ENCODE measurements at regions not wholly inside any gene's neighbourhood (a gene's known extent, or its start where the extent isn't known, plus 50 kb on each side); places are given as distances from the start of the nearest gene placed in this dataset.

DNA sequence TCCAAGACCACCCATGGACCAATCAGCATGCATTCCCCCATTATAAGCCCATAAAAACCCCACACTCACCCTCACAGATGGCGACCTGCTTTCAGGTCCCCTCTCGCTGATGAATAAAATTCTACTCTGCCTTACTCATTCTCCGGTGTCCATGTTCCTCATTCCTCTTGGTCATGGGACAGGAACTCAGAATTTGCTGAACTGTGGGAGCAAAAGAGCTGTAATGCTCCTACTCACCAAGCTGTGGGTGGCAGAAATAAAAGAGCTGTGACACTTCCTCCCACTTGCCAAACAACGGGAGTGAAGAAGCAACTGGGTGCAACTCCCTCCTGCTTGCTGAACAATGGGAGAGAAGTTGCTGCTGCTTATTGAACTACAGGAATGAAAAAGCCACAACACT is 168.5 kb upstream of the PCDH18 start:
- Histone ChIP-seq H3K9me2 (no peaks in the 10 kb centered on the region; the same call in 1 of the 2 replicates), H3F3A (replicated peaks; ENCODE audit: insufficient read depth) (peaks cover 16% of the 10 kb centered on the region), H4K20me1 (ENCODE audit: insufficient read depth) (no peaks in the 10 kb centered on the region), H3K4me2 (no peak overlapping the region), H3K9ac (no peak overlapping the region), H3K36me3 (replicated peaks in 1 of 2; ENCODE audit: control insufficient read depth in 1 of 2, insufficient read depth in 2 of 2, low read length in 1 of 2) (no peaks in the 10 kb centered on the region), H3K27ac (ENCODE audit: low read depth in 2 of 2, low read length in 1 of 2) (peak overlapping the region in 1 of 2 experiments; percentile 26; a peak in 1 of 4 replicates), H2AFZ (ENCODE audit: low read depth) (no peak overlapping the region), H3K4me1 (ENCODE audit: control insufficient read depth in 1 of 2, insufficient read depth in 2 of 2, low read depth in 1 of 2, low read length in 1 of 2) (peaks cover 2 to 3% of the 10 kb centered on the region in 2 experiments; a peak in 2 of 4 replicates), H3K4me3 (ENCODE audit: low read depth in 2 of 2, low read length in 1 of 2) (no peak overlapping the region), H3K9me3 (no peaks in the 10 kb centered on the region), H3K27me3 (ENCODE audit: insufficient read depth) (no peaks in the 10 kb centered on the region), H3K79me2 (ENCODE audit: insufficient read depth) (no peaks in the 10 kb centered on the region)
- no peak for DNase-seq
- 87% methylated on average over 4 of the region's 4 CpGs for WGBS (ENCODE audit: low lambda C conversion rate)
- CTCF ChIA-PET = no interaction called here
- POLR2A ChIA-PET = no interaction called here
- TF ChIP-seq FOXJ3 (CRISPR knock-in tag; IDR thresholded peaks at IDR 0.05) (no peak), TEAD4 (IDR thresholded peaks at IDR 0.05; ENCODE audit: borderline replicate concordance, insufficient read depth) (no peak), EP300 (IDR thresholded peaks at IDR 0.05; ENCODE audit: borderline replicate concordance in 1 of 2, low read depth in 1 of 2, low read length in 1 of 2) (no peak), RAD21 (IDR thresholded peaks at IDR 0.05; ENCODE audit: low read length) (no peak), GATA2 (CRISPR knock-in tag; IDR thresholded peaks at IDR 0.05) (no peak), FOSL2 (IDR thresholded peaks at IDR 0.05; ENCODE audit: borderline replicate concordance, low read depth) (no peak), CHD2 (IDR thresholded peaks at IDR 0.05; ENCODE audit: low read length, partially characterized antibody) (no peak), RCOR1 (IDR thresholded peaks at IDR 0.05; ENCODE audit: low read length) (no peak), EZH2phosphoT487 (IDR thresholded peaks at IDR 0.05; ENCODE audit: borderline replicate concordance, low read depth) (no peak), SIN3A (IDR thresholded peaks at IDR 0.05; ENCODE audit: borderline replicate concordance, low read depth, low read length) (no peak), NFIC (IDR thresholded peaks at IDR 0.05; ENCODE audit: borderline replicate concordance) (no peak), SMC3 (IDR thresholded peaks at IDR 0.05; ENCODE audit: low read depth, low read length) (no peak), GABPA (IDR thresholded peaks at IDR 0.05; ENCODE audit: low read depth) (no peak), YY1 (IDR thresholded peaks at IDR 0.05; ENCODE audit: low read depth) (no peak), JUND (IDR thresholded peaks at IDR 0.05) (no peak)
- TF ChIP-seq, protein P1, sequence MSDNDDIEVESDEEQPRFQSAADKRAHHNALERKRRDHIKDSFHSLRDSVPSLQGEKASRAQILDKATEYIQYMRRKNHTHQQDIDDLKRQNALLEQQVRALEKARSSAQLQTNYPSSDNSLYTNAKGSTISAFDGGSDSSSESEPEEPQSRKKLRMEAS (IDR thresholded peaks at IDR 0.05; ENCODE audit: low read depth) = no peak
- TF ChIP-seq, protein P2, sequence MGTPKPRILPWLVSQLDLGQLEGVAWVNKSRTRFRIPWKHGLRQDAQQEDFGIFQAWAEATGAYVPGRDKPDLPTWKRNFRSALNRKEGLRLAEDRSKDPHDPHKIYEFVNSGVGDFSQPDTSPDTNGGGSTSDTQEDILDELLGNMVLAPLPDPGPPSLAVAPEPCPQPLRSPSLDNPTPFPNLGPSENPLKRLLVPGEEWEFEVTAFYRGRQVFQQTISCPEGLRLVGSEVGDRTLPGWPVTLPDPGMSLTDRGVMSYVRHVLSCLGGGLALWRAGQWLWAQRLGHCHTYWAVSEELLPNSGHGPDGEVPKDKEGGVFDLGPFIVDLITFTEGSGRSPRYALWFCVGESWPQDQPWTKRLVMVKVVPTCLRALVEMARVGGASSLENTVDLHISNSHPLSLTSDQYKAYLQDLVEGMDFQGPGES (IDR thresholded peaks at IDR 0.05; ENCODE audit: low read depth, low read length) = no peak
- TF ChIP-seq, protein P3, sequence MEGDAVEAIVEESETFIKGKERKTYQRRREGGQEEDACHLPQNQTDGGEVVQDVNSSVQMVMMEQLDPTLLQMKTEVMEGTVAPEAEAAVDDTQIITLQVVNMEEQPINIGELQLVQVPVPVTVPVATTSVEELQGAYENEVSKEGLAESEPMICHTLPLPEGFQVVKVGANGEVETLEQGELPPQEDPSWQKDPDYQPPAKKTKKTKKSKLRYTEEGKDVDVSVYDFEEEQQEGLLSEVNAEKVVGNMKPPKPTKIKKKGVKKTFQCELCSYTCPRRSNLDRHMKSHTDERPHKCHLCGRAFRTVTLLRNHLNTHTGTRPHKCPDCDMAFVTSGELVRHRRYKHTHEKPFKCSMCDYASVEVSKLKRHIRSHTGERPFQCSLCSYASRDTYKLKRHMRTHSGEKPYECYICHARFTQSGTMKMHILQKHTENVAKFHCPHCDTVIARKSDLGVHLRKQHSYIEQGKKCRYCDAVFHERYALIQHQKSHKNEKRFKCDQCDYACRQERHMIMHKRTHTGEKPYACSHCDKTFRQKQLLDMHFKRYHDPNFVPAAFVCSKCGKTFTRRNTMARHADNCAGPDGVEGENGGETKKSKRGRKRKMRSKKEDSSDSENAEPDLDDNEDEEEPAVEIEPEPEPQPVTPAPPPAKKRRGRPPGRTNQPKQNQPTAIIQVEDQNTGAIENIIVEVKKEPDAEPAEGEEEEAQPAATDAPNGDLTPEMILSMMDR (IDR thresholded peaks at IDR 0.05) = no peak
